ENCODE measurements at regions not wholly inside any gene's neighbourhood (a gene's known extent, or its start where the extent isn't known, plus 50 kb on each side); places are given as distances from the start of the nearest gene placed in this dataset.

DNA sequence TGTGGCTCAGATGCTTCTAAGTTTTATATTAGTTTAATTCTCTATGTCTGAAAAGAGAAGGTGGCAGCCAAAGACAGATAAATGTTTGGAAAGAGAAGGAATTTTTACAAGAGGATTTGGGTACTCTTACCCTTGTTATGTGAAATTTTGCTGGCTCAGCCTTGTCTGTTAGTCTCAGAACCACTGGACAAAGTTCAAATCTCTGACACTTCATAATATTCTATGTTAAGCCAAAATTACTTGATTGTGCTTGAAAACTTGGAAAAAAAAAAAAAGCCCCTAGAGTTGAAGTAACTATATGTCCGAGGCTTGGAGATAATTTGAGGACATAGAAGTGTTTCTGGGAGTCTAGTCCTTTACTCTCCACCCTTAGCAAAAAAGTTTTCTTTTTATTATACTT is 1079.3 kb upstream of the LRRTM3 start:
- H3K4me3 ChIP-seq (ENCODE audit: low read length), result no peak overlapping the region
- no peaks in the 10 kb centered on the region for H3K79me1 ChIP-seq (ENCODE audit: low read length)
- no peak overlapping the region for H3K27ac ChIP-seq (ENCODE audit: low read depth, low read length)
- H4K8ac ChIP-seq (ENCODE audit: low read depth, low read length), result no peak overlapping the region
- H3K18ac ChIP-seq (ENCODE audit: low read length), result no peak overlapping the region
- no peak overlapping the region for H2BK5ac ChIP-seq (ENCODE audit: low read length)
- no peaks in the 10 kb centered on the region for H3K4me1 ChIP-seq (ENCODE audit: control insufficient read depth, low read depth, low read length)
- H3K27me3 ChIP-seq (ENCODE audit: insufficient read depth, low read length, poor library complexity), result no peaks in the 10 kb centered on the region
- H3K4me2 ChIP-seq (ENCODE audit: low read length), result no peak overlapping the region
- H2BK15ac ChIP-seq (replicated peaks; ENCODE audit: low read depth), result no peak overlapping the region
- no peaks in the 10 kb centered on the region for H3K79me2 ChIP-seq (ENCODE audit: control insufficient read depth, insufficient read depth, low read length)
- no peak overlapping the region for H3K9ac ChIP-seq (ENCODE audit: low read length)
- DNase-seq, result no peak
- H3K56ac ChIP-seq (ENCODE audit: low read length), result no peak overlapping the region
- no peak overlapping the region for H3K4ac ChIP-seq (ENCODE audit: low read depth, low read length)
- no peak overlapping the region for H2AK5ac ChIP-seq (ENCODE audit: low read length)
- H3K23ac ChIP-seq (ENCODE audit: low read length), result no peak overlapping the region
- no peak overlapping the region for H2BK120ac ChIP-seq (ENCODE audit: low read depth, low read length)
- no peaks in the 10 kb centered on the region for H3K36me3 ChIP-seq (ENCODE audit: control insufficient read depth, insufficient read depth, low read length)
- no peak overlapping the region for H4K5ac ChIP-seq (ENCODE audit: low read length)
- WGBS (ENCODE audit: extremely low coverage, insufficient coverage, low lambda C conversion rate), result no CpG with 5 or more reads among the region's 1 CpG

DNA sequence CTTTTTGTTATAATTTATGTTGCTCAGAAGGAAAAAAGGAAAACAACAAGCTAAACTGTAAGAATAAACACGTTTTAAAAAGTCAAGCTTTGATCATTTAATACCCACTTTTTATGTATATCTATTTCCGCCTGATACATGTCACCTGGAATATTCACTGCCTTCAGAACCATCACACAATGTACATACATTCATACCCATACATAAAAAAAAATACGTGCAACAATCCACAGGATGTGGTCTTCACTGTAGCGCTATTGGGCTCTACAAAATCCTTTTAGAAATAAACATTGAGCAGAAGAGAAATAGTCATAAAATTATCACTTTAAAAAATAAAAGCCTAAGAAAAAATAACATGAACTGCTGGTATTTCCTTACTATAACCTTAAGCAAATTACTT is 1078.9 kb upstream of the LRRTM3 start:
- Histone ChIP-seq H4K5ac (ENCODE audit: low read length) (no peak overlapping the region), H3K79me1 (ENCODE audit: low read length) (no peaks in the 10 kb centered on the region), H3K27ac (ENCODE audit: low read depth, low read length) (no peak overlapping the region), H3K79me2 (ENCODE audit: control insufficient read depth, insufficient read depth, low read length) (no peaks in the 10 kb centered on the region), H3K4me1 (ENCODE audit: control insufficient read depth, low read depth, low read length) (no peaks in the 10 kb centered on the region), H2BK120ac (ENCODE audit: low read depth, low read length) (no peak overlapping the region), H3K4ac (ENCODE audit: low read depth, low read length) (no peak overlapping the region), H2BK15ac (replicated peaks; ENCODE audit: low read depth) (no peak overlapping the region), H3K23ac (ENCODE audit: low read length) (no peak overlapping the region), H3K9ac (ENCODE audit: low read length) (no peak overlapping the region), H3K4me3 (ENCODE audit: low read length) (no peak overlapping the region), H4K8ac (ENCODE audit: low read depth, low read length) (no peak overlapping the region), H3K56ac (ENCODE audit: low read length) (no peak overlapping the region), H3K18ac (ENCODE audit: low read length) (no peak overlapping the region), H3K27me3 (ENCODE audit: insufficient read depth, low read length, poor library complexity) (no peaks in the 10 kb centered on the region), H3K4me2 (ENCODE audit: low read length) (no peak overlapping the region), H2AK5ac (ENCODE audit: low read length) (no peak overlapping the region), H3K36me3 (ENCODE audit: control insufficient read depth, insufficient read depth, low read length) (no peaks in the 10 kb centered on the region), H2BK5ac (ENCODE audit: low read length) (no peak overlapping the region)
- DNase-seq, result no peak
- no CpG with 5 or more reads among the region's 4 CpGs for WGBS (ENCODE audit: extremely low coverage, insufficient coverage, low lambda C conversion rate)

DNA sequence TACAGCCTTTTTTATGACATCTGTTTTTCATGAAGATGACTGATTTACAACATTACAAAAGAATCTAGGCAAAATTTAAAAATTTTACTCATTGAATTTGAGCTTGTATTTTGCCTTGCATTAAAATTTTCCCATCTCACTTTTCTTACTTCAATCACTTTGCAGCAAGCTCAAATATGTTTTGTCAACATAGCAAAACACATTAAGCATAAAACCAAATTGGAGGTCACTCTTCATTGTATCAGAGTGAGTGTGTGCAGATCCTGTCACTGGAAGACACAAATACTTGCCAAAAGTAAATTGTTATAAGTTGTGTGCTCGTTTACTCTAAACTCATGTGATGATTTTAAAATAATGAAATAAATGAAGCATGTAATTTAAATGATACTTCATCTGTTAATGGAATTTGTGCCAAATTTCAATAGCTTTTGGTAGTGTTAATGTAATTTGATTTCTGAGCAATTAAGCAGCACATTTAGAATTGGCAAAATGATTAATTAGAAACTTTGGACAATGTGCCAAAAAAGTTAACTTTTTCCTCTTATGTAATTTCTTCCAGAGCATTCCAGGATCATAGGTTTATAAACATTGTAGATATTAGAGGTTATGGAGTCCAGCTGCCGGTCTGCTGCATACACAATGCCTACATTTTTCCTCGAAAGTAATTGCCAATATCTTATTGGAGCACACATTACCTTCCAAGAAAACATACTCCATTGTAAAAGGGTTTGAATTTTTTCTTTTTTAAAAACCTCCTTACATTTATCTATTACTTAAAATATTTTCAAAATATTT is 1078.2 kb upstream of the LRRTM3 start:
- no CpG with 5 or more reads among the region's 3 CpGs for WGBS (ENCODE audit: extremely low coverage, insufficient coverage, low lambda C conversion rate)
- Histone ChIP-seq H3K23ac (ENCODE audit: low read length) (no peak overlapping the region), H3K4me1 (ENCODE audit: control insufficient read depth, low read depth, low read length) (no peaks in the 10 kb centered on the region), H4K5ac (ENCODE audit: low read length) (no peak overlapping the region), H2BK5ac (ENCODE audit: low read length) (no peak overlapping the region), H4K8ac (ENCODE audit: low read depth, low read length) (no peak overlapping the region), H3K79me2 (ENCODE audit: control insufficient read depth, insufficient read depth, low read length) (no peaks in the 10 kb centered on the region), H3K4me2 (ENCODE audit: low read length) (no peak overlapping the region), H2AK5ac (ENCODE audit: low read length) (no peak overlapping the region), H3K56ac (ENCODE audit: low read length) (no peak overlapping the region), H3K9ac (ENCODE audit: low read length) (no peak overlapping the region), H2BK15ac (replicated peaks; ENCODE audit: low read depth) (no peak overlapping the region), H3K27me3 (ENCODE audit: insufficient read depth, low read length, poor library complexity) (no peaks in the 10 kb centered on the region), H2BK120ac (ENCODE audit: low read depth, low read length) (no peak overlapping the region), H3K4me3 (ENCODE audit: low read length) (no peak overlapping the region), H3K27ac (ENCODE audit: low read depth, low read length) (no peak overlapping the region), H3K18ac (ENCODE audit: low read length) (no peak overlapping the region), H3K4ac (ENCODE audit: low read depth, low read length) (no peak overlapping the region), H3K79me1 (ENCODE audit: low read length) (no peaks in the 10 kb centered on the region), H3K36me3 (ENCODE audit: control insufficient read depth, insufficient read depth, low read length) (no peaks in the 10 kb centered on the region)
- no peak for DNase-seq

DNA sequence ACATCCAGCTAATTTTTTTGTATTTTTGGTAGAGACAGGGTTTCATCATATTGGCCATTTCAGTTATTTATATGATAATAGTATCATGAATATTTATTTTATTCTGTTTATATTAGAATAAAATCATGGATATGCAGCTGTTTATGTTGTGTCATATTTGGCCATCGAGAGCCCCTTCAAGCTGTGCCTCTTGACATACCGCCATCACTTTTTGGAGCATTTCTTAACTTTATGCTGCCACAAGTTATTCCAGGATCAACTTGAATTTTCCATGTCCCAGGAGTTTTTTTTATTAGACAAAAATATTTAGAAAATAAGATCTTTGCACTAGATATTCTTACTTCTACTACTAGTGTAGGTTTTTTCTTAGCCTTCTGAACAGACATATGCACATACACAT is 1067.0 kb upstream of the LRRTM3 start:
- Histone ChIP-seq H3K9ac (ENCODE audit: low read length) (no peak overlapping the region), H3K79me1 (ENCODE audit: low read length) (no peaks in the 10 kb centered on the region), H3K18ac (ENCODE audit: low read length) (no peak overlapping the region), H2BK15ac (replicated peaks; ENCODE audit: low read depth) (no peak overlapping the region), H3K56ac (ENCODE audit: low read length) (no peak overlapping the region), H2BK120ac (ENCODE audit: low read depth, low read length) (no peak overlapping the region), H3K4me2 (ENCODE audit: low read length) (no peak overlapping the region), H4K5ac (ENCODE audit: low read length) (no peak overlapping the region), H3K4me1 (ENCODE audit: control insufficient read depth, low read depth, low read length) (no peaks in the 10 kb centered on the region), H2AK5ac (ENCODE audit: low read length) (no peak overlapping the region), H3K4ac (ENCODE audit: low read depth, low read length) (no peak overlapping the region), H3K36me3 (ENCODE audit: control insufficient read depth, insufficient read depth, low read length) (no peaks in the 10 kb centered on the region), H3K23ac (ENCODE audit: low read length) (no peak overlapping the region), H4K8ac (ENCODE audit: low read depth, low read length) (no peak overlapping the region), H3K79me2 (ENCODE audit: control insufficient read depth, insufficient read depth, low read length) (no peaks in the 10 kb centered on the region), H3K4me3 (ENCODE audit: low read length) (no peak overlapping the region), H3K27ac (ENCODE audit: low read depth, low read length) (no peak overlapping the region), H3K27me3 (ENCODE audit: insufficient read depth, low read length, poor library complexity) (no peaks in the 10 kb centered on the region), H2BK5ac (ENCODE audit: low read length) (no peak overlapping the region)
- DNase-seq, result no peak
- WGBS (ENCODE audit: extremely low coverage, insufficient coverage, low lambda C conversion rate), result no CpG with 5 or more reads among the region's 2 CpGs

DNA sequence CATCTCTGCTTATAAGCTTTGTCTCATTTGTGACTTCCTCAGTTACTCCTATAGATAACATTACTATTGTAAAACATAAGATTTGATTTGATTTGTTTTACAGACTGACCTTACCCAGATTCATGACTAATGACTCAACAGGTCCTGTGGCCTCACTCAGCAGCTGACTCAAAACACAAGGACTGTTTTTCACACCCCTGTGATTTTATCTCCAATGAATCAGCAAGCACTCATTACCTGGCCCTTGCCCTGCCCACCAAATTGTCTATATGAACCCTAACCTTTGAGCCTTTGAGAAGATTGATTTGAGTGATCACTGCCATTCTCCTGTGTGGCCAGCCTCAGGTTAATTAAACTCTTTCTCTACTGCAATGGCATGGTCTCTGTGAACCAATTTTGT is 1064.6 kb upstream of the LRRTM3 start:
- H3K4me1 ChIP-seq (ENCODE audit: control insufficient read depth, low read depth, low read length), result no peaks in the 10 kb centered on the region
- H4K8ac ChIP-seq (ENCODE audit: low read depth, low read length), result no peak overlapping the region
- no peak overlapping the region for H3K18ac ChIP-seq (ENCODE audit: low read length)
- H3K9ac ChIP-seq (ENCODE audit: low read length), result no peak overlapping the region
- H2BK120ac ChIP-seq (ENCODE audit: low read depth, low read length), result no peak overlapping the region
- H3K79me1 ChIP-seq (ENCODE audit: low read length), result no peaks in the 10 kb centered on the region
- H2AK5ac ChIP-seq (ENCODE audit: low read length), result no peak overlapping the region
- H3K36me3 ChIP-seq (ENCODE audit: control insufficient read depth, insufficient read depth, low read length), result no peaks in the 10 kb centered on the region
- H3K4me3 ChIP-seq (ENCODE audit: low read length), result no peak overlapping the region
- DNase-seq, result peak; percentile 88
- no peak overlapping the region for H3K56ac ChIP-seq (ENCODE audit: low read length)
- no peak overlapping the region for H3K27ac ChIP-seq (ENCODE audit: low read depth, low read length)
- H3K4ac ChIP-seq (ENCODE audit: low read depth, low read length), result no peak overlapping the region
- H4K5ac ChIP-seq (ENCODE audit: low read length), result no peak overlapping the region
- no peak overlapping the region for H3K4me2 ChIP-seq (ENCODE audit: low read length)
- no peak overlapping the region for H2BK15ac ChIP-seq (replicated peaks; ENCODE audit: low read depth)
- H3K79me2 ChIP-seq (ENCODE audit: control insufficient read depth, insufficient read depth, low read length), result no peaks in the 10 kb centered on the region
- no peak overlapping the region for H2BK5ac ChIP-seq (ENCODE audit: low read length)
- H3K27me3 ChIP-seq (ENCODE audit: insufficient read depth, low read length, poor library complexity), result no peaks in the 10 kb centered on the region
- no peak overlapping the region for H3K23ac ChIP-seq (ENCODE audit: low read length)

All from mesendoderm (in vitro differentiated cells).